H9 (cell line): ENCODE measurements at regions not wholly inside any gene's neighbourhood (a gene's known extent, or its start where the extent isn't known, plus 50 kb on each side); places are given as distances from the start of the nearest gene placed in this dataset.

Experiments used
- DNase-seq: peaks from one replicate; pipeline ENCODE4 v3.0.0-alpha.2; 2017
- H2AFZ ChIP-seq: one replicate; pipeline ENCODE4 v1.6.1; 2013; ENCODE audit warnings: mild to moderate bottlenecking, low read length, control low read depth, moderate library complexity
- H2AK5ac ChIP-seq: 2 replicates; pipeline ENCODE4 v1.6.1; 2013; ENCODE audit warnings: low read length, control low read depth, mixed read lengths; ENCODE audit not compliant: insufficient read length
- H2BK120ac ChIP-seq: one replicate; pipeline ENCODE4 v1.6.1; 2013; ENCODE audit warnings: low read depth, mild to moderate bottlenecking, low read length, control low read depth, inconsistent platforms; ENCODE audit not compliant: poor library complexity, severe bottlenecking
- H2BK12ac ChIP-seq: 2 replicates; pipeline ENCODE4 v1.6.1; 2013; ENCODE audit warnings: low read length, control low read depth, mixed read lengths, low read depth; ENCODE audit not compliant: insufficient read length
- H2BK15ac ChIP-seq: 2 replicates; pipeline ENCODE4 v1.6.1; 2013; ENCODE audit warnings: low read depth, low read length, control low read depth
- H2BK20ac ChIP-seq: one replicate; pipeline ENCODE4 v1.6.1; 2013; ENCODE audit warnings: low read depth, mild to moderate bottlenecking, low read length, control low read depth, inconsistent platforms; ENCODE audit not compliant: poor library complexity, severe bottlenecking
- H2BK5ac ChIP-seq: 2 replicates; pipeline ENCODE4 v1.6.1; 2013; ENCODE audit warnings: low read length, control low read depth, mixed read lengths; ENCODE audit not compliant: insufficient read length
- H3K14ac ChIP-seq: 2 replicates; pipeline ENCODE4 v1.6.1; 2013; ENCODE audit warnings: low read length, control low read depth; ENCODE audit not compliant: insufficient read depth
- H3K18ac ChIP-seq: 2 replicates; pipeline ENCODE4 v1.6.1; 2013; ENCODE audit warnings: low read depth, mild to moderate bottlenecking, mixed read lengths, low read length, control low read depth; ENCODE audit not compliant: insufficient read length
- H3K23ac ChIP-seq: 2 replicates; pipeline ENCODE4 v1.6.1; 2013; ENCODE audit warnings: low read length, control low read depth, mixed read lengths, low read depth; ENCODE audit not compliant: insufficient read length
- H3K23me2 ChIP-seq: 2 replicates; pipeline ENCODE4 v1.6.1; 2013; ENCODE audit warnings: low read depth, mild to moderate bottlenecking, mixed read lengths, low read length, control low read depth; ENCODE audit not compliant: insufficient read length, poor library complexity, severe bottlenecking
- H3K27ac ChIP-seq: 2 replicates; pipeline ENCODE4 v1.5.1; 2013; ENCODE audit warnings: low read length, control low read depth, mixed read lengths, low read depth; ENCODE audit not compliant: insufficient read length
- H3K27me3 ChIP-seq: 2 replicates; pipeline ENCODE4 v1.6.1; 2013; ENCODE audit warnings: low read length, control low read depth, inconsistent platforms; ENCODE audit not compliant: insufficient read depth
- H3K4ac ChIP-seq: 2 replicates; pipeline ENCODE4 v1.6.1; 2013; ENCODE audit warnings: low read depth, mild to moderate bottlenecking, control low read depth, inconsistent platforms, low read length, moderate library complexity
- H3K4me1 ChIP-seq: 2 replicates; pipeline ENCODE4 v1.6.1; 2013; ENCODE audit warnings: low read length, control low read depth, inconsistent platforms; ENCODE audit not compliant: insufficient read depth
- H3K4me2 ChIP-seq: 2 replicates; pipeline ENCODE4 v1.6.1; 2013; ENCODE audit warnings: low read length, control low read depth, mixed read lengths; ENCODE audit not compliant: insufficient read length, insufficient read depth
- H3K56ac ChIP-seq: 2 replicates; pipeline ENCODE4 v1.6.1; 2013; ENCODE audit warnings: low read depth, mild to moderate bottlenecking, mixed read lengths, low read length, control low read depth; ENCODE audit not compliant: insufficient read length
- H3K79me1 ChIP-seq: 2 replicates; pipeline ENCODE4 v1.6.1; 2013; ENCODE audit warnings: low read depth, mild to moderate bottlenecking, moderate library complexity, low read length, control low read depth, inconsistent platforms; ENCODE audit not compliant: insufficient read depth, poor library complexity, severe bottlenecking
- H3K79me2 ChIP-seq: 2 replicates; pipeline ENCODE4 v1.6.1; 2013; ENCODE audit warnings: low read length, control low read depth, inconsistent platforms; ENCODE audit not compliant: insufficient read depth
- H3K9ac ChIP-seq: 2 replicates; pipeline ENCODE4 v1.6.1; 2013; ENCODE audit warnings: low read length, control low read depth, mixed read lengths; ENCODE audit not compliant: insufficient read length; ENCODE audit errors: extremely low read depth
- H3K9me3 ChIP-seq: one replicate; pipeline ENCODE4 v1.6.1; 2013; ENCODE audit warnings: low read depth, low read length, inconsistent platforms; ENCODE audit not compliant: control insufficient read depth
- H3T11ph ChIP-seq: one replicate; pipeline ENCODE4 v1.6.1; 2013; ENCODE audit warnings: mild to moderate bottlenecking, low read length, control low read depth, inconsistent platforms
- H4K20me1 ChIP-seq: one replicate; pipeline ENCODE4 v1.6.1; 2013; ENCODE audit not compliant: control insufficient read depth, insufficient read length, insufficient read depth
- H4K5ac ChIP-seq: 2 replicates; pipeline ENCODE4 v1.6.1; 2013; ENCODE audit warnings: low read depth, mild to moderate bottlenecking, mixed read lengths, low read length, control low read depth; ENCODE audit not compliant: insufficient read length
- H4K8ac ChIP-seq: replicated peaks from 2 replicates; pipeline ENCODE4 v1.6.1; 2013; ENCODE audit warnings: low read length, control low read depth, mixed read lengths, low read depth; ENCODE audit not compliant: insufficient read length
- H4K91ac ChIP-seq: 2 replicates; pipeline ENCODE4 v1.6.1; 2013; ENCODE audit warnings: low read depth, mild to moderate bottlenecking, moderate library complexity, mixed read lengths, low read length, control low read depth; ENCODE audit not compliant: insufficient read length
- H3K27ac Mint-ChIP-seq, 3 experiments: 2 replicates in 2 of 3; 3 replicates in 1 of 3; pipeline ENCODE4 v1.8.0; 2020 to 2021; ENCODE audit warnings: mixed read lengths in 3 of 3, mild to moderate bottlenecking in 1 of 3, moderate library complexity in 1 of 3
- H3K27me3 Mint-ChIP-seq: 2 replicates; pipeline ENCODE4 v1.8.0; 2021; ENCODE audit warnings: low read depth, mild to moderate bottlenecking, moderate library complexity, mixed read lengths
- H3K36me3 Mint-ChIP-seq, 3 experiments: 2 replicates in 2 of 3; 3 replicates in 1 of 3; pipeline ENCODE4 v1.8.0; 2020 to 2021; ENCODE audit warnings: low read depth in 3 of 3, mixed read lengths in 3 of 3; ENCODE audit not compliant: insufficient read depth in 1 of 3
- H3K4me1 Mint-ChIP-seq, 2 experiments: 2 replicates each; pipeline ENCODE4 v1.8.0; 2020; ENCODE audit warnings: mixed read lengths in 2 of 2
- H3K4me3 Mint-ChIP-seq, 2 experiments: 2 replicates in 1 of 2; 3 replicates in 1 of 2; pipeline ENCODE4 v1.8.0; 2020 to 2021; ENCODE audit warnings: mild to moderate bottlenecking in 2 of 2, mixed read lengths in 2 of 2, moderate library complexity in 1 of 2
- H3K9me3 Mint-ChIP-seq, 2 experiments: 2 replicates in 1 of 2; 3 replicates in 1 of 2; pipeline ENCODE4 v1.8.0; 2020; ENCODE audit warnings: mild to moderate bottlenecking in 2 of 2, mixed read lengths in 2 of 2, moderate library complexity in 1 of 2
- CTCF ChIP-seq: fragments of 200-600 bp; sonication (generic); conservative IDR thresholded peaks from 3 replicates; pipeline ENCODE4 v1.8.0; 2021; ENCODE audit warnings: antibody characterized with exemption, mild to moderate bottlenecking
- WGBS: extraction: QIAGEN DNeasy Blood & Tissue Kit; methylation state at CpG from one replicate; pipeline ENCODE4 v1.1.7; 2013; ENCODE audit warnings: missing lambda C conversion rate, low lambda C conversion rate, mixed read lengths; ENCODE audit not compliant: insufficient read length; ENCODE audit errors: extremely low coverage; 5-methylcytosine and 5-hydroxymethylcytosine counted together

- H2BK15ac ChIP-seq = no peak overlapping the region
- no CpG with 5 or more reads among the region's 3 CpGs for WGBS
- H3K4me1 ChIP-seq = no peaks in the 10 kb centered on the region
- H2BK5ac ChIP-seq = no peak overlapping the region
- Mint-ChIP-seq H3K36me3 (no peaks in the 10 kb centered on the region), H3K4me1 (no peaks in the 10 kb centered on the region), H3K4me3 (no peak overlapping the region), H3K9me3 (no peaks in the 10 kb centered on the region), H3K27me3 (no peaks in the 10 kb centered on the region), H3K27ac (no peak overlapping the region)
- no peak overlapping the region for H3K9ac ChIP-seq
- no peak overlapping the region for H3K18ac ChIP-seq
- no peak overlapping the region for H2AK5ac ChIP-seq
- no peaks in the 10 kb centered on the region for H3K9me3 ChIP-seq
- no peak overlapping the region for H3T11ph ChIP-seq
- no peak overlapping the region for H3K23ac ChIP-seq
- no peak overlapping the region for H4K8ac ChIP-seq
- H3K27ac ChIP-seq = no peak overlapping the region
- H3K23me2 ChIP-seq = no peaks in the 10 kb centered on the region
- no peaks in the 10 kb centered on the region for H3K79me2 ChIP-seq
- H3K4me2 ChIP-seq = no peak overlapping the region
- H3K56ac ChIP-seq = no peak overlapping the region
- H2BK12ac ChIP-seq = no peak overlapping the region
- H3K79me1 ChIP-seq = no peaks in the 10 kb centered on the region
- no peak overlapping the region for H2BK120ac ChIP-seq
- H3K27me3 ChIP-seq = no peaks in the 10 kb centered on the region
- no peak overlapping the region for H3K14ac ChIP-seq
- no peak overlapping the region for H4K5ac ChIP-seq
- no peak for TF ChIP-seq CTCF
- no peak overlapping the region for H3K4ac ChIP-seq
- no peak overlapping the region for H2BK20ac ChIP-seq
- H4K20me1 ChIP-seq = no peaks in the 10 kb centered on the region
- no peak for DNase-seq
- H2AFZ ChIP-seq = no peak overlapping the region
- no peak overlapping the region for H4K91ac ChIP-seq
Measured at GRCh38 chrX:96446524-96446923, 238.1 kb upstream of the DIAPH2 start.
